ENCODE measurements at regions not wholly inside any gene's neighbourhood (a gene's known extent, or its start where the extent isn't known, plus 50 kb on each side); places are given as distances from the start of the nearest gene placed in this dataset.

DNA sequence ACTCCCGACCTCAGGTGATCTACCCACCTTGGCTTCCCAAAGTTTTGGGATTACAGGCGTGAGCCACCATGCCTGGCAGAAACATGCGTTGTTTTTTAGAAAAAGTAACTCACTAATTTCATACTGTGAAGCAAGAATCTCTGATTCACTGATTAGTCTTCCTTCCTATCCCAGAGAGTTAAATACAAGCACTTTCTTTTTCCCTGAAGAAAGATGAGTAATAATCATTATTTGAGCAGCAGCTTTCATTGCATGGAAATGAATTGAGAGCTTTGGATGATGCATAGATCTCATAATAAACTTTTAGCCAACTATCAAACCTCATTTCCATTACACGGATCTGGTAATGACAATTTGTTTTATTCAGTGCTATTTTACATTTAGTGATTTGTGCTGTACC is 892.5 kb upstream of the EYS start:
- CTCF ChIA-PET: no interaction called here
- in situ Hi-C loops (cut with MboI): no loop called here
- RAD21 ChIA-PET (ENCODE audit: unreplicated experiment): no interaction called here
- Histone ChIP-seq H3K79me2 (ENCODE audit: control insufficient read depth, insufficient read depth, low read length) (no peaks in the 10 kb centered on the region), H3K4me1 (ENCODE audit: control insufficient read depth, insufficient read depth, low read length) (no peaks in the 10 kb centered on the region), H3K4me3 (no peak overlapping the region), H3K27me3 (replicated peaks in 1 of 2; ENCODE audit: control insufficient read depth in 2 of 2, insufficient read depth in 2 of 2, low read length in 1 of 2) (no peaks in the 10 kb centered on the region), H3K4me2 (ENCODE audit: control insufficient read depth, insufficient read depth) (no peak overlapping the region), H3K9me3 (replicated peaks; ENCODE audit: control insufficient read depth, insufficient read depth, low read length) (no peaks in the 10 kb centered on the region), H2AFZ (ENCODE audit: control insufficient read depth, low read depth, low read length) (no peak overlapping the region), H4K20me1 (ENCODE audit: control insufficient read depth, insufficient read depth) (no peaks in the 10 kb centered on the region), H3K27ac (ENCODE audit: control insufficient read depth, insufficient read depth) (no peak overlapping the region), H3K36me3 (ENCODE audit: control insufficient read depth in 2 of 2, insufficient read depth in 2 of 2, low read length in 1 of 2) (no peaks in the 10 kb centered on the region), H3K9ac (ENCODE audit: control insufficient read depth, insufficient read depth, low read length) (no peak overlapping the region)
- no peak for DNase-seq (ENCODE audit: low read depth, low spot score)
- intact Hi-C loops (cut with micrococcal nuclease; ENCODE audit: unreplicated experiment): no loop called here
- POLR2A ChIA-PET: interaction anchor here (0.7 kb wide), 1 partner anchor 197 kb away, joined by 8 read pairs; no protein-coding TSS in a partner anchor
- WGBS (ENCODE audit: insufficient coverage, insufficient replicate concordance, low lambda C conversion rate, missing lambda C conversion rate): 14% methylated on average over 4 of the region's 4 CpGs
- FAIRE-seq: no peak
- ATAC-seq: no peak
- no TSS peak for BruUV-seq (replicated peaks)
- no peak for TF ChIP-seq EP300 (IDR thresholded peaks at IDR 0.05; ENCODE audit: borderline replicate concordance in 1 of 2, control insufficient read depth in 1 of 2, low read depth in 2 of 2, low read length in 2 of 2)
- TF ChIP-seq SMC3 (IDR thresholded peaks at IDR 0.05; ENCODE audit: borderline replicate concordance, low read length): no peak
- no peak for TF ChIP-seq STAT1 (conservative IDR thresholded peaks at IDR 0.05)
- TF ChIP-seq ESRRA (IDR thresholded peaks at IDR 0.05; ENCODE audit: low read length): no peak
- TF ChIP-seq, protein P1, sequence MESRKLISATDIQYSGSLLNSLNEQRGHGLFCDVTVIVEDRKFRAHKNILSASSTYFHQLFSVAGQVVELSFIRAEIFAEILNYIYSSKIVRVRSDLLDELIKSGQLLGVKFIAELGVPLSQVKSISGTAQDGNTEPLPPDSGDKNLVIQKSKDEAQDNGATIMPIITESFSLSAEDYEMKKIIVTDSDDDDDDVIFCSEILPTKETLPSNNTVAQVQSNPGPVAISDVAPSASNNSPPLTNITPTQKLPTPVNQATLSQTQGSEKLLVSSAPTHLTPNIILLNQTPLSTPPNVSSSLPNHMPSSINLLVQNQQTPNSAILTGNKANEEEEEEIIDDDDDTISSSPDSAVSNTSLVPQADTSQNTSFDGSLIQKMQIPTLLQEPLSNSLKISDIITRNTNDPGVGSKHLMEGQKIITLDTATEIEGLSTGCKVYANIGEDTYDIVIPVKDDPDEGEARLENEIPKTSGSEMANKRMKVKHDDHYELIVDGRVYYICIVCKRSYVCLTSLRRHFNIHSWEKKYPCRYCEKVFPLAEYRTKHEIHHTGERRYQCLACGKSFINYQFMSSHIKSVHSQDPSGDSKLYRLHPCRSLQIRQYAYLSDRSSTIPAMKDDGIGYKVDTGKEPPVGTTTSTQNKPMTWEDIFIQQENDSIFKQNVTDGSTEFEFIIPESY (IDR thresholded peaks at IDR 0.05): no peak
- no peak for TF ChIP-seq NFYB (IDR thresholded peaks at IDR 0.05; ENCODE audit: insufficient read depth, low read depth, low read length)
- TF ChIP-seq, protein P2, sequence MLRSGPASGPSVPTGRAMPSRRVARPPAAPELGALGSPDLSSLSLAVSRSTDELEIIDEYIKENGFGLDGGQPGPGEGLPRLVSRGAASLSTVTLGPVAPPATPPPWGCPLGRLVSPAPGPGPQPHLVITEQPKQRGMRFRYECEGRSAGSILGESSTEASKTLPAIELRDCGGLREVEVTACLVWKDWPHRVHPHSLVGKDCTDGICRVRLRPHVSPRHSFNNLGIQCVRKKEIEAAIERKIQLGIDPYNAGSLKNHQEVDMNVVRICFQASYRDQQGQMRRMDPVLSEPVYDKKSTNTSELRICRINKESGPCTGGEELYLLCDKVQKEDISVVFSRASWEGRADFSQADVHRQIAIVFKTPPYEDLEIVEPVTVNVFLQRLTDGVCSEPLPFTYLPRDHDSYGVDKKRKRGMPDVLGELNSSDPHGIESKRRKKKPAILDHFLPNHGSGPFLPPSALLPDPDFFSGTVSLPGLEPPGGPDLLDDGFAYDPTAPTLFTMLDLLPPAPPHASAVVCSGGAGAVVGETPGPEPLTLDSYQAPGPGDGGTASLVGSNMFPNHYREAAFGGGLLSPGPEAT (IDR thresholded peaks at IDR 0.05; ENCODE audit: low read depth): no peak
- TF ChIP-seq, protein P3, sequence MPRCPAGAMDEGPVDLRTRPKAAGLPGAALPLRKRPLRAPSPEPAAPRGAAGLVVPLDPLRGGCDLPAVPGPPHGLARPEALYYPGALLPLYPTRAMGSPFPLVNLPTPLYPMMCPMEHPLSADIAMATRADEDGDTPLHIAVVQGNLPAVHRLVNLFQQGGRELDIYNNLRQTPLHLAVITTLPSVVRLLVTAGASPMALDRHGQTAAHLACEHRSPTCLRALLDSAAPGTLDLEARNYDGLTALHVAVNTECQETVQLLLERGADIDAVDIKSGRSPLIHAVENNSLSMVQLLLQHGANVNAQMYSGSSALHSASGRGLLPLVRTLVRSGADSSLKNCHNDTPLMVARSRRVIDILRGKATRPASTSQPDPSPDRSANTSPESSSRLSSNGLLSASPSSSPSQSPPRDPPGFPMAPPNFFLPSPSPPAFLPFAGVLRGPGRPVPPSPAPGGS (IDR thresholded peaks at IDR 0.05; ENCODE audit: borderline replicate concordance, insufficient read depth, low read depth, low read length, poor library complexity, severe bottlenecking): no peak
- TF ChIP-seq TCF3 (IDR thresholded peaks at IDR 0.05; ENCODE audit: borderline replicate concordance, insufficient read depth, low read depth, low read length): no peak
- TF ChIP-seq NFXL1 (IDR thresholded peaks at IDR 0.05; ENCODE audit: borderline replicate concordance): no peak
- no peak for TF ChIP-seq NFIC (IDR thresholded peaks at IDR 0.05; ENCODE audit: low read depth, low read length)
- TF ChIP-seq JUND (IDR thresholded peaks at IDR 0.05; ENCODE audit: low read depth, low read length): no peak
- TF ChIP-seq ZNF622 (IDR thresholded peaks at IDR 0.05): no peak
- TF ChIP-seq, protein P4, sequence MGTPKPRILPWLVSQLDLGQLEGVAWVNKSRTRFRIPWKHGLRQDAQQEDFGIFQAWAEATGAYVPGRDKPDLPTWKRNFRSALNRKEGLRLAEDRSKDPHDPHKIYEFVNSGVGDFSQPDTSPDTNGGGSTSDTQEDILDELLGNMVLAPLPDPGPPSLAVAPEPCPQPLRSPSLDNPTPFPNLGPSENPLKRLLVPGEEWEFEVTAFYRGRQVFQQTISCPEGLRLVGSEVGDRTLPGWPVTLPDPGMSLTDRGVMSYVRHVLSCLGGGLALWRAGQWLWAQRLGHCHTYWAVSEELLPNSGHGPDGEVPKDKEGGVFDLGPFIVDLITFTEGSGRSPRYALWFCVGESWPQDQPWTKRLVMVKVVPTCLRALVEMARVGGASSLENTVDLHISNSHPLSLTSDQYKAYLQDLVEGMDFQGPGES (IDR thresholded peaks at IDR 0.05): no peak
- TF ChIP-seq SRF (IDR thresholded peaks at IDR 0.05; ENCODE audit: low read depth in 2 of 2, low read length in 2 of 2): no peak
- SMC1A ChIA-PET (ENCODE audit: uncharacterized antibody, unreplicated experiment): no interaction called here
